MG63 (cell line): ENCODE measurements at regions not wholly inside any gene's neighbourhood (a gene's known extent, or its start where the extent isn't known, plus 50 kb on each side); places are given as distances from the start of the nearest gene placed in this dataset.
"Not testable (repeated sequence)": the region's sequence is repeated elsewhere in the genome, so short reads cannot be mapped to it uniquely, and the experiment has no call there.

Experiments used
- DNase-seq: peaks from one replicate; pipeline ENCODE4 v3.0.0-alpha.2; 2020
- H3K27me3 ChIP-seq: fragments of 250-450 bp; sonication (Bioruptor Pico); 2 replicates; pipeline ENCODE4 v1.5.1; 2020; ENCODE audit warnings: mild to moderate bottlenecking, moderate library complexity
- H3K36me3 ChIP-seq: fragments of 250-450 bp; sonication (Bioruptor Pico); 2 replicates; pipeline ENCODE4 v1.5.1; 2020; ENCODE audit warnings: mild to moderate bottlenecking, moderate library complexity
- H3K4me3 ChIP-seq: fragments of 250-450 bp; sonication (Bioruptor Pico); 2 replicates; pipeline ENCODE4 v1.5.1; 2020; ENCODE audit warnings: mild to moderate bottlenecking, moderate library complexity
- H3K9me3 ChIP-seq: fragments of 250-450 bp; sonication (Bioruptor Pico); 2 replicates; pipeline ENCODE4 v1.5.1; 2020; ENCODE audit warnings: mild to moderate bottlenecking, moderate library complexity

DNA sequence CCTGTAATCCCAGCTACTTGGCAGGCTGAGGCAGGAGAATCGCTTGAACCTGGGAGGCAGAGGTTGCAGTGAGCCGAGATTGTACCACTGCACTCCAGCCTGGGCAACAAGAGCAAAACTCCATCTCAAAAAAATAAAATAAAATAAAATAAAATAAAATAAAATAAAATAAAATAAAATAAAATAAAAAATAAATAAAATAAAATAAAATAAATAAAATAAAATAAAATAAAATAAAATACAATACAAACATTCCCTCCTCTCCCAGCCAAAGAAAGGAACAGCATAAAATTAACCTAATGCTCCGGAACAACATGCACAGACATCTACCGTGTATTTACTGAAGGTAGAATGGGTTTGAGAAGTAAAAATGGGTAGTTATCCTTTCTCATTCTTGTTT, 521.9 kb upstream of the FAM174A start:
- H3K4me3 ChIP-seq, H3K36me3 ChIP-seq, H3K9me3 ChIP-seq, DNase-seq, H3K27me3 ChIP-seq: not testable (repeated sequence)

DNA sequence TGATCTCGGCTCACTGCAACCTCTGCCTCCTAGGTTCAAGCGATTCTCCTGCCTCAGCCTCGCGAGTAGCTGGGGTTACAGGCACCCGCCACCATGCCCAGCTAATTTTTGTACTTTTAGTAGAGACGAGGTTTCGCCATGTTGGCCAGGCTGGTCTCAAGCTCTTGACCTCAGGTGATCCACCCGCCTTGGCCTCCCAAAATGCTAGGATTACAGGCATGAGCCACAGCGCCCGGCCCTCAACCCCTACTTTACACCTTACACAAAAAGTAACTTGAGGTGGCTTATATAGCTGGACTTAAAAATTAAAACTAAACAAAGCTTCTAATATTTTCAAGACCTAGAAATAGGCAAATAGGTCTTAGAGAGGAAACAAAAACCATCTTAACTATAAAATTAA, 524.0 kb upstream of the FAM174A start:
- H3K9me3 ChIP-seq, DNase-seq, H3K4me3 ChIP-seq, H3K36me3 ChIP-seq, H3K27me3 ChIP-seq: not testable (repeated sequence)

DNA sequence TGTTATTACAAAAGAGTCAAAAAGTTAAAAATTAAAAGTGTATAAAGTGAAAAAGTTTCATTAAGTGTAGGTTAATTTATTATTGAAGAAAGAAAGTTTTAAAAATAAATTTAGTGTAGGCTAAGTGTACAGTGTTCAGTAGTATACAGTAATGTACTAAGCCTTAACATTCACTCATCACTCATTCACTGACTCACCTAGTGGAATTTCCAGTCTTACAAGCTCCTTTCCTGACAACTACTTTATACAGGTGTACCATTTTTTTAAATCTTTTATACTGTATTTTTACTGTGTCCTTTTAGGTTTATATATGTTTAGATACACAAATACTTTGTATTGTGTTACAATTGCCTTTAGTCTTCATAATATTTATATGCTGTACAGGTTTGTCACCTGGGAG, 530.2 kb upstream of the FAM174A start:
- H3K27me3 ChIP-seq: no peaks in the 10 kb centered on the region
- no peaks in the 10 kb centered on the region for H3K9me3 ChIP-seq
- no peak for DNase-seq
- no peaks in the 10 kb centered on the region for H3K36me3 ChIP-seq
- H3K4me3 ChIP-seq: no peak overlapping the region

DNA sequence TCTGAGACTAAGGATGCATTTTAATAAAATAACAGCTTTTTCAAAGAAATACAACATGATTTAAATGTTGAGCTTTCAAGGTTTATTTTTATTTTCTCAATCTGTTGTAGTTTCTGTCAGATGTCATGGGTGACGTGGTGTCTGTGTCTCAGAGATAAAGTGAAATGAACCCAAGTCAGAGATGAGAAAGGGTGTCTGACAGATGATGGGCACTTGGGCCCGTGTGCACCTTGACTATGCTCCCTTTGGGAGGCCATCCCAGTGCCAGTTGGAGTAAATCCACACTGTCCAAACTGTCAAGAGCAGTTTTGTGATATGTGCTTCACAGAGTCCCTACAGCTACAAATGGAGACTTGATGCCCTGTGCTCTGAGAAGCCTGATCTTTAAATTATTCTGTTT, 536.9 kb upstream of the FAM174A start:
- no peaks in the 10 kb centered on the region for H3K36me3 ChIP-seq
- H3K27me3 ChIP-seq: no peaks in the 10 kb centered on the region
- no peaks in the 10 kb centered on the region for H3K9me3 ChIP-seq
- no peak overlapping the region for H3K4me3 ChIP-seq
- DNase-seq: no peak

DNA sequence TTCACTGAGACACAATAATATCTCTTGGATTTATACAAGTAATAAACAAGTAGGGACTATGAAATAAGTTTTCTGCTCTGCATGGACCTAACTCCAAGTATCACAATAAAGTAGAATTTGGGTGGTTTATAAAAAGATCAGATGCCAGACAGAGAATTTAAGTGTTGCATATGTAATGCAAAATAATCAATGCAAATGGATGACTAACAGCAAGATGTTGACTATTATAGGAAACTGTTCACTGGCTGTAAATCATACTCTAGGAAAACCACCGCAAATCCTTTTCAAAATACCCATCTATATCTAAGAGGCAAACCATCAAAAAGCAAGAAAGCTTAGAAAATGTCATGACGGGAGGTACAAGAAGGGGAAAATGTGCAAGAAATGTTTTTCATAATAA, 539.8 kb upstream of the FAM174A start:
- DNase-seq: no peak
- no peaks in the 10 kb centered on the region for H3K27me3 ChIP-seq
- H3K4me3 ChIP-seq: no peak overlapping the region
- no peaks in the 10 kb centered on the region for H3K9me3 ChIP-seq
- no peaks in the 10 kb centered on the region for H3K36me3 ChIP-seq

DNA sequence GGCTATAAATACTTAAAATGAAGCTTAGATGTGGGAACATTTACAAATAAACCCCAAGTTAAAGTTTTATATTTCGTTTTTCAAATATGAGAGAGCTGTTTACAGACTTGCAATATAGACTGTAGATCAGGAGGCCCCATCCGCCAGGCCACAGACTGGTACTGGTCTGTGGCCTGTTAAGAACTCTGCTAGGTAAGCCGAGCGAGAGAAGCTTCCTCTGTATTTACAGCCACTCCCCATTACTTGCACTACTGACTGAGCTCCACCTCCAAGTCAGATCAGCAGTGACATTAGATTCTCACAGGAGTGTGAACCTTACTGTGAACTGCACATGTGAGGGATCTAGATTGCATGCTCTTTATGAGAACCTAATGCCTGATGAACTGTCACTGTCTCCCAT, 561.4 kb upstream of the FAM174A start:
- DNase-seq: no peak
- no peaks in the 10 kb centered on the region for H3K9me3 ChIP-seq
- 0 out of 2 replicates have a peak, but pooled peaks cover 2% of the 10 kb centered on the region for H3K27me3 ChIP-seq
- no peaks in the 10 kb centered on the region for H3K36me3 ChIP-seq
- no peak overlapping the region for H3K4me3 ChIP-seq

DNA sequence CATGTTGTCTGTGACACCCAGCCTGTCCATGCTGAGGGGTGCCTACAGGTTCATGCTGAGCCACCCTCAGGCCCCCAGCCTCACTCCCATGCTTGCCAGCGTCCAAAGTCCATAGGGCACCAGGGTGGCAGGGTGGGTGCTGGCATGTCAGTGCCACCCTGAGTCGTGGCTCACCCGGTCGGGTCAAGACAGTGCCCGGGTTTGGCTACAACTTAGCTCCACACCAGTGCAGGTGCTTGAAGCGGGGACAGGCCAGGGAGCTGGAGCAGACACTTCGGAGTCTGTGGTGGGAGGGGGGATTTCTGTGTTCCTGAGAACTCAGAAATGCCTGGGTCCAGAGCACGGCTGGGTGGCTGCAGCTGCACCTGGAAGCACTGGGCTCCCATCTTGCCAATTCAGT, 579.2 kb upstream of the FAM174A start:
- Histone ChIP-seq H3K27me3 (no peaks in the 10 kb centered on the region; the same call in 1 of the 2 replicates), H3K9me3 (no peaks in the 10 kb centered on the region), H3K4me3 (no peak overlapping the region), H3K36me3 (no peaks in the 10 kb centered on the region)
- no peak for DNase-seq

DNA sequence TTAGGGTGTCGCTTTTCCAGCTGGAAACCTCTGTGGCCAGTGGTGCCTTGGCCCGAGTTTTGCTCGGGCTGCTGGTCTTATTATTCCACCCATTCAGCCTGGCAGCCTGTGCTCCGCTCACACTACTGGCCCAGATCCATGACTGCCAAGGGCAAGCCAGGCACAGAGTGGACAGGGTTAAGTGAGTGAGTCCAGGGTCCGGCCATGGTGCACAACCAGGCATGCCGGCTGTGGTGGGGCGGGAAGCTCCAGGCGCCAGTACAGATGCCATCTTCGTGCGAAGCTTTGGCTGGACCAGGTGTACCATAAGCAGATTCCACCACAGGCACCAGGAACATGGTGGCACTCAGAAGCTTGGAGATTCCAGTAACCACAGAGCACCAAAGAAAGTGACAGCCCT, 580.2 kb upstream of the FAM174A start:
- DNase-seq: no peak
- Histone ChIP-seq H3K4me3 (no peak overlapping the region), H3K27me3 (no peaks in the 10 kb centered on the region; the same call in 1 of the 2 replicates), H3K36me3 (no peaks in the 10 kb centered on the region), H3K9me3 (no peaks in the 10 kb centered on the region)

DNA sequence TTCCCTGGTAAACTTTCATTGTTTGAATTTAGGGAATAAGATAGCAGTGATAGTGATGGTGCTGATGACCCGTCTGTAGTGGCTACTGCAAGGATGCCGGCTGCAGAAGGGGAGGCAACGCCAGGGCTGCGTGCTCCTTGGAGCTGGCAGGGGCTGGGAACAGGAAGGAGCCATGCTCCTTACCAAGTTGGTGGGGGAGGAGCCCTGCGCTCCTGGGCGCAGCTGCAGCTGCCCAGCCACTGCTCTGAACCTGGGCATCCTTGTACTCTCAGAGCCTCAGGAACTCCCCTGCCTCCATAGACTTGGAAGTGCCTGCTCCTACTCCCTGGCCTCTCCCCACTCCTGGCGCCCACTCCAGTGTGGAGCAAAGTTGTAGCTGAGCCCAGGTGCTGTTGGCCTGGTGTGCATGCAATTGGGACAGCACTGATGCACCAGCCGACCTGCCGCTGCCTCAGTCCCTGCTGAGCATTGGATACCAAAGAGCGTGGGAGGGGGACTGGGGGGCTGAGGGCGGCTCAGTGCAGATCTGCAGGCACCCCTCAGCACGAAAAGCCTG, 585.1 kb upstream of the FAM174A start:
- no peaks in the 10 kb centered on the region for H3K36me3 ChIP-seq

DNA sequence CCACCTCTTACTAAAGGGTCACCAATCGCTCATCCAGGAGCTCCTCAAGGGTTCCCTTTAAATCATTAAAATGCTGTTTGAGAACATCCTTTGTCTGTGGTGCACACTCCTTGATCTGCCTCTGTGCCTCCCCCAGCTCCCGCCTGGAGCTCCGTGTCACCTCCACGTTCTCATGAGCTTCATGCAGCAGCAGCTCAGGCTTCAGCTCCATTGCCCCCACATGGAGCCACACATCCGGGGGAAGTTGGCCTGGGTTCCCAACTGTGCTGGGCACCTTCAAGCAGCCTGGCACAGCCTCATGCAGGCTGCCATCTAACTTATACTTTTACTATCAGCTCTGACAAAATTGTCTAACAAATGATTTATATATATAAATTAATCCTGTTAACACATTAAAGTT, 585.8 kb upstream of the FAM174A start:
- Histone ChIP-seq H3K36me3 (no peaks in the 10 kb centered on the region), H3K4me3 (no peak overlapping the region), H3K9me3 (no peaks in the 10 kb centered on the region), H3K27me3 (no peaks in the 10 kb centered on the region; the same call in 1 of the 2 replicates)
- DNase-seq: no peak

More for the DNA sequence above, 585.1 kb upstream of the FAM174A start:
- Histone ChIP-seq H3K27me3 (no peaks in the 10 kb centered on the region; the same call in 1 of the 2 replicates), H3K9me3 (no peaks in the 10 kb centered on the region), H3K4me3 (no peak overlapping the region)
- DNase-seq: no peak

DNA sequence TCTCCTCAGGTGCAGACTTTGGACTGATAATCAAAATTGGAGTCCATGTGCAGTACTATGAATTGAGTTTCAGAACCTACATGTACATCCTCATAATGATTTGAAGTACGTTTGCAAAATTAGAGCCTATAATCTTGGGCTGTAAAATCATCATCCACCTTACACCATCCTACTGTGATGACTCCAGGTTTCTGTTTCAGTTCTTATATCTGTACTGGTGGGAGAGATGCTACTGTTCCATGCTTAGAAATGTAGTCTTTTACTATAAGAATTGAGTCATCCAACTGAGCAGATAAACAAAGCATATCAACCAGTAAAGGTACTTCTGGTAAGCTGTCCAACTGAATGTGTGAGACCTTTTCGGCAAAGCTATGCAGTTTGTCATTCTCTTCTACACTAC, 586.3 kb upstream of the FAM174A start:
- H3K36me3 ChIP-seq: no peaks in the 10 kb centered on the region
- no peak for DNase-seq
- no peaks in the 10 kb centered on the region for H3K9me3 ChIP-seq
- H3K4me3 ChIP-seq: no peak overlapping the region
- H3K27me3 ChIP-seq: no peaks in the 10 kb centered on the region; the same call in 1 of the 2 replicates

DNA sequence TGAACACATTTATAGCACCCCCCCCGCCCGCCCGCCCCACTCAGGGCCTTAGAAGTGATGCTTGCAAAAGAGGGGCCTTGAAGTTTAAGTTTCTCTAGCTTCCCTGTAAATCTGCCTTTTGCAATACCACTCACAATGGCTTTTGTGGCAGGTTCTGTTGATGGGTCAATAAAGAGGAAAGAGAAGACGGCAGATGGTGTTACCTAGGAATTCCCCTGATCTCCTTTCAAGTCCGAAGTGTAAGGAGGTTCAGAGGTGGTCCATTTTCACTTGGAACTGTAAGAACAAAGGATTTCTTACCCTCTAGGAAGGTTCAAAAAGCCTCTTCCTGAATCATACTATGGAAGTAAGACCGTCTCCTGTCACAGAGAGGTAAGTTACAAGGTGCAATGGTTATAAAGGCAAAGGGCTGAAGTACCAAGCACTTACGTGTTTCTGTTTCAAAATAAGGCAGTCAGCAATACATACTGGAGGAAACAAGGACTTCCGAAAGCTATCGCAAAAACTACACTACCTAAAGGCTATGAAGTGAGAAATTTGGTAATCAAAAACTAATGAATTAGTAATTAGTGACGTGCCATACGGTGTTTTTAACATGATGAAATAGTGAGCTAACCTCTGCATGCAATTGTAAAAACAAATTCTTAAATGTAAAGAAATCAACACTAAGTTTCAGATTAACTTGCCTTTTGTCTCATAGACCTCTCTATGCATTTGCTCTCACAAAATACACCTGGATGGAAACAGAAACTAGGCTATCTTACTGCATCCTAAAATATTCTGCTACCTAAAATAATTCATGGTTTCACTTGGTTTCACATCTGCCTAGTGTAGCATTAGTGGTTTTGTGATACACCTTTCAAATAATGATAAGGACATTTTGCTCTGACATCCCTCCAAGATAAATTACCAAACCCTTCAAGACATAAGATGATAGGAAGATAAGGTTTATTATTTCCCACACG, 589.4 kb upstream of the FAM174A start:
- no peak for DNase-seq
- Histone ChIP-seq H3K36me3 (no peaks in the 10 kb centered on the region), H3K27me3 (no peaks in the 10 kb centered on the region), H3K9me3 (no peaks in the 10 kb centered on the region), H3K4me3 (no peak overlapping the region)

DNA sequence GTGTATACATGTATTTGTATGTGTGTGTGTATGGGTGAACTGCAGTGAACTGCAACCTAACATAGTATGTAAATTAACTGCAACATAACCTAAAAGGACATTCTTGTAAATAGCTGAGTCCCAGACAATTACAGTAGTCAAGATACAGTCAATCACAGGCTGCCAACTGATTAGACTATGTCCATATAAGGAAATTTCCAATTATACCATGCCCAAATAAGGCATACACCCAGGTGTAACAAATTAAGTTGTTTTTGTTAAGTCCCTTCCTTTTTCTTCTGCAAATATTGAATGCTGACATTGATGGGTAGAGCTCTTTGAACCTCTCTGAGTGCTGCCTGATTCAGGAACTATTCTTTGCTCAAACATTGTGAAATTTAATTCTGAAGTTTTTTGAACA, 594.6 kb upstream of the FAM174A start:
- Histone ChIP-seq H3K4me3 (no peak overlapping the region), H3K9me3 (no peaks in the 10 kb centered on the region), H3K36me3 (no peaks in the 10 kb centered on the region), H3K27me3 (no peaks in the 10 kb centered on the region; the same call in 1 of the 2 replicates)
- no peak for DNase-seq

DNA sequence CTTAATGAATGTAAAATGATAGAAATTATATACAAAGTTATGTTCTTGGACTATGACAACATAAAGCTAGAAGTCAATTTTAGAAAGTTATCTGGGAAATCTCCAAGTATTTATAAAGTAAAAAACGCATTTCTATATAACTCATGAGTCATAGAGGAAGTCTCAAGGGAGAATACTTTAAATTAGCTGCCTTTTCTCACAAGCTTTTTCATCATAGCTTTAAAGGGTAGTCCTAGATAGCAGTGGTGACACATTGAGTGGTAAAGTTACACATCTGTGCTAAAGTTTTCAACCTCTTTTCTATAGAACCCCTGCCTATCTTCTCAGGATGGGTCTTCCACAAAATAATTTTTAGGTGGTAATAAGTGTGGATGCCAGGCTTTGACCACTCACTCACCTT, 598.3 kb upstream of the FAM174A start:
- Histone ChIP-seq H3K36me3 (no peaks in the 10 kb centered on the region), H3K4me3 (no peak overlapping the region)
- no peak for DNase-seq

DNA sequence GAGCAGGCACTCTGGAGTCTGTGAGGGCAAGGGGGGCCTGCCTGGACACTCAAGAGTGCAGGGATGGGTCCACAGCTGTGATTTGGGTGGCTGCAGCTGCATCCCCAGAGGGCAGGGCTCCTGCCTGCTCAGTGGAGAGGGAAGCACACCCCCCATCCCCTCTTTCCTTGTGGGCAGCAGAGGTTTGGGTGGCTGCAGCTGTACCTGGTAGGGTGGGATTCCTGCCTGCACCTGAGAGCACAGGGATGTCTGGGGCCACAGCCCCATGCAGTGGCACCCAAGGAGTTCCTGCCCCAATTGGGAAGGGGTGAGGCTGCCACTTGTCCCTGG, 605.4 kb upstream of the FAM174A start:
- Histone ChIP-seq H3K4me3 (no peak overlapping the region), H3K27me3 (no peaks in the 10 kb centered on the region), H3K36me3 (no peaks in the 10 kb centered on the region), H3K9me3 (no peaks in the 10 kb centered on the region)
- no peak for DNase-seq

More for the DNA sequence above, 598.3 kb upstream of the FAM174A start:
- H3K27me3 ChIP-seq: no peaks in the 10 kb centered on the region; the same call in 1 of the 2 replicates
- no peaks in the 10 kb centered on the region for H3K9me3 ChIP-seq

DNA sequence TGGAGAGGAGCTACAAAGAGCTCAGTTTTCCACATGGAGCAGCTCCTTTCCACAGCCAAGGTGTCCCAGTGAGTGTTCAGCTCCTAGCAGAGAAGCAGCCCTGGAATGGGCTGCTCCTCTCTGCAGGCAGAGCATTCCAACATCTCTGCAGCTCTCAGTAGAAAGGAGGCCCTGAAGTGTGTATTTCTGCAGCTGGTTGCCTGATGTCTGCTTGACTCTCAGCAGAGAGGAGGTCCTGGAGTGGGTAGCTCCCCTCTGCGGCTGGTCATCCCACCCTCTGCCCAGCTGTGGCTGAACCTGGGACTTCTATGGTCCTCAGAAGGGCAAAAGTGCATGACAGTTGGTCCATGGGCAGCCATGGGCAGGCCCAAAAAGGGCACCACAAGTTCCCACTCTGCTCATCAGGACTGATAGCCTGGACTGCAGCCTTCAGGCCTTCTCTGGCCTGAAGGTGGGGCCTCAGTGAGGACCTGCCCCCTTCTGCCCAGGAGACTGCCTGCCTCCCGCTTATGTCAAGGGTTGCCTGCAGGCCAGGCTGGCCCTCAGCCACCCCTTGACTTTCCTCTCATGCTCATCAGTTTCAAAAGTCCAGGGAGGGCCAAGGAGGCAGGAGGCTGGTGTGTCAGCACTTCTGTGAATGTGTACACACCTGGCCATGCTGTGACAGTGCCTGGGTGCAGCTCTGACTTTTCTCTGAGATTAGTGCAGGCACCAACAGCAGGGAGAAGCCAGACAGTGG, 605.9 kb upstream of the FAM174A start:
- Histone ChIP-seq H3K27me3 (no peaks in the 10 kb centered on the region), H3K4me3 (no peak overlapping the region), H3K36me3 (no peaks in the 10 kb centered on the region), H3K9me3 (no peaks in the 10 kb centered on the region)
- no peak for DNase-seq

DNA sequence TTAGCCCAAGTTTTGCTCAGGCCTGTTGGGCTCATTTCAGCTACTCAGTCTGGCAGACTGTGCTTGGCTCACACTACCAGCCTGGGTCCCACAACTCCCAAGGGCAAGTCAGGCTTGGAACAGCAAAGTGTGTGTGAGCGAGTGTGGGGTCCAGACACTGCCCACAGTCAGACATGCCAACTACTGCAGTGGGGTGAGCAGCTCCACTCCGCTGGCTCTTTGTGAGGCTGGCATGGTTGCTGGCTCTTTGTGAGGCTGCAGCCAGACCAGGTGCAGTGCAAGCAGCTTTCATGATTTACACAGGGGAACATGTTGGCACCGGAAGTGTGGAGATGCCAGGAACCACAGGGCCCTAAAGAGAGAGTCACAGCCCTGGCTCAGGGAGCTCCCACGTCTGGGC, 606.7 kb upstream of the FAM174A start:
- Histone ChIP-seq H3K36me3 (no peaks in the 10 kb centered on the region), H3K4me3 (no peak overlapping the region), H3K27me3 (no peaks in the 10 kb centered on the region), H3K9me3 (no peaks in the 10 kb centered on the region)
- DNase-seq: no peak
